ENCODE measurements at regions not wholly inside any gene's neighbourhood (a gene's known extent, or its start where the extent isn't known, plus 50 kb on each side); places are given as distances from the start of the nearest gene placed in this dataset.

DNA sequence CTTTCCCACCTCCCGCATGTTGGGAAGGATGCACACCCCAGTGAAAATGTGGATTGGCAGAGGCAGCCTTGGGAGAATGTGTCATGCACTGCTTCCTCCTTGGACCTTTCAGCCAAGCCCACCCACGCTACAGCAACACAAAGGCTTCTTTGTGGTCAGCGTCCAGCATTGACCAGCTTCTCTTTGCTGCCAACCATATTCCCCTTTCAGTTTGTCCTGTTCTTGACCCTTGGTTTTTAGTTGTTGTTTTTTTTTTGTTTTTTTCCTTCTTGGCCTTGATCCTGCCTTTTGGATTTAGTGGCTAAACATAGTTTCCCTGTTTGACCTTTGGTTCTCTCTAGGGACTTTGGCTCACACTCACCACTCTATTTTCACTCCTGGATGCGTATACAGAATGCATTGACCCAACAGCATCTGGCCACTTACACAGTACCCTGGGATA lies 573.6 kb downstream of the INSC start:
- no peaks in the 10 kb centered on the region for H3K9me3 ChIP-seq (ENCODE audit: control insufficient read depth in 1 of 2, insufficient read depth in 1 of 2, low read depth in 1 of 2, low read length in 2 of 2)
- H3K27me3 ChIP-seq (ENCODE audit: insufficient read depth, low read length) = 0 out of 2 replicates have a peak, but pooled peaks cover 5% of the 10 kb centered on the region
- CTCF ChIA-PET = no interaction called here
- H3K9ac ChIP-seq (ENCODE audit: low read length) = no peak overlapping the region
- no peak overlapping the region for H3K4me3 ChIP-seq (replicated peaks in 1 of 2; ENCODE audit: low read depth in 1 of 2, low read length in 2 of 2)
- H3K4me2 ChIP-seq (ENCODE audit: low read length) = no peak overlapping the region; the same call in 1 of the 2 replicates
- H4K20me1 ChIP-seq (ENCODE audit: insufficient read depth) = no peaks in the 10 kb centered on the region
- H3K4me1 ChIP-seq (ENCODE audit: control insufficient read depth in 1 of 2, insufficient read depth in 2 of 2, low read length in 2 of 2) = no peaks in the 10 kb centered on the region
- DNase-seq (ENCODE audit: low read depth, low spot score) = no peak
- H3K27ac ChIP-seq (ENCODE audit: low read depth, low read length) = no peak overlapping the region
- POLR2A ChIA-PET = no interaction called here
- TF ChIP-seq ATF3 (IDR thresholded peaks at IDR 0.05) (no peak), EGR1 (IDR thresholded peaks at IDR 0.05; ENCODE audit: low read depth) (0 out of 2 replicates have a peak, but pooled peaks have one; percentile 33)
- H2AFZ ChIP-seq (ENCODE audit: low read depth, low read length, poor library complexity, severe bottlenecking) = no peak overlapping the region
- ATAC-seq = no peak
- RAD21 ChIA-PET (ENCODE audit: low non-redundant PET in 1 of 2, low total read pairs in 2 of 2, uncharacterized antibody in 2 of 2, unreplicated experiment in 2 of 2) = no interaction called here
- H3K9me2 ChIP-seq (ENCODE audit: insufficient read depth) = no peaks in the 10 kb centered on the region
- no TSS peak for BruUV-seq (replicated peaks)
- H3K36me3 ChIP-seq (ENCODE audit: control insufficient read depth in 1 of 2, insufficient read depth in 2 of 2, low read length in 2 of 2) = no peaks in the 10 kb centered on the region
- intact Hi-C loops (cut with micrococcal nuclease) = no loop called here
- H3K79me2 ChIP-seq (ENCODE audit: insufficient read depth, low read length) = no peaks in the 10 kb centered on the region

GRCh38 chr11:15690320-15690719 lies 575.6 kb downstream of the INSC start:
- intact Hi-C loops (cut with micrococcal nuclease) = no loop called here
- TF ChIP-seq EZH2 (IDR thresholded peaks at IDR 0.05) = no peak
- no peak for TF ChIP-seq POLR2AphosphoS5 (IDR thresholded peaks at IDR 0.05; ENCODE audit: low read depth, low read length)
- TF ChIP-seq TCF7L2 (IDR thresholded peaks at IDR 0.05; ENCODE audit: borderline replicate concordance, extremely low read depth, insufficient read depth, insufficient read length) = no peak
- no peak overlapping the region for H3K4me2 ChIP-seq (ENCODE audit: low read length)
- no peaks in the 10 kb centered on the region for H3K9me3 ChIP-seq (ENCODE audit: control insufficient read depth in 1 of 2, insufficient read depth in 1 of 2, low read depth in 1 of 2, low read length in 2 of 2)
- ChIA-PET RAD21 (ENCODE audit: low non-redundant PET in 1 of 2, low total read pairs in 2 of 2, uncharacterized antibody in 2 of 2, unreplicated experiment in 2 of 2) (no interaction called here), POLR2A (no interaction called here), CTCF (no interaction called here)
- no peak overlapping the region for H2AFZ ChIP-seq (ENCODE audit: low read depth, low read length, poor library complexity, severe bottlenecking)
- H3K9me2 ChIP-seq (ENCODE audit: insufficient read depth) = no peaks in the 10 kb centered on the region
- BruUV-seq (replicated peaks) = no TSS peak
- no peaks in the 10 kb centered on the region for H3K4me1 ChIP-seq (ENCODE audit: control insufficient read depth in 1 of 2, insufficient read depth in 2 of 2, low read length in 2 of 2)
- 0 out of 2 replicates have a peak, but pooled peaks cover 5% of the 10 kb centered on the region for H3K27me3 ChIP-seq (ENCODE audit: insufficient read depth, low read length)
- no peak overlapping the region for H3K9ac ChIP-seq (ENCODE audit: low read length)
- H3K79me2 ChIP-seq (ENCODE audit: insufficient read depth, low read length) = no peaks in the 10 kb centered on the region
- no peaks in the 10 kb centered on the region for H4K20me1 ChIP-seq (ENCODE audit: insufficient read depth)
- no peak overlapping the region for H3K4me3 ChIP-seq (replicated peaks in 1 of 2; ENCODE audit: low read depth in 1 of 2, low read length in 2 of 2)
- no peak overlapping the region for H3K27ac ChIP-seq (ENCODE audit: low read depth, low read length)
- ATAC-seq (no peak), DNase-seq (ENCODE audit: low read depth, low spot score) (no peak)
- H3K36me3 ChIP-seq (ENCODE audit: control insufficient read depth in 1 of 2, insufficient read depth in 2 of 2, low read length in 2 of 2) = no peaks in the 10 kb centered on the region

Data from HCT116 (cell line).